HL-60 (cell line): ENCODE measurements at regions not wholly inside any gene's neighbourhood (a gene's known extent, or its start where the extent isn't known, plus 50 kb on each side); places are given as distances from the start of the nearest gene placed in this dataset.

Experiments used
- DNase-seq, 2 experiments: peaks; one replicate each; pipeline ENCODE4 v3.0.0-alpha.2; 2010 to 2020; ENCODE audit warnings: low read depth in 1 of 2, low spot score in 1 of 2
- H3K27ac ChIP-seq: fragments of 250-450 bp; sonication (Bioruptor Pico); replicated peaks from 2 replicates; pipeline ENCODE4 v1.5.1; 2020; ENCODE audit warnings: mild to moderate bottlenecking, moderate library complexity
- H3K27me3 ChIP-seq: fragments of 250-450 bp; sonication (Bioruptor Pico); 2 replicates; pipeline ENCODE4 v1.5.1; 2021; ENCODE audit warnings: mild to moderate bottlenecking, moderate library complexity; ENCODE audit not compliant: insufficient read depth, poor library complexity, severe bottlenecking
- H3K4me3 ChIP-seq: replicated peaks from 2 replicates; pipeline ENCODE4 v1.5.1; 2011; ENCODE audit warnings: mild to moderate bottlenecking, control low read depth, low read length; ENCODE audit not compliant: insufficient read depth
- CTCF ChIP-seq: IDR thresholded peaks from one replicate; pipeline ENCODE4 v1.5.1; 2011; ENCODE audit warnings: low read length, control low read depth, inconsistent platforms; ENCODE audit not compliant: insufficient read depth
- GABPA ChIP-seq: IDR thresholded peaks from 2 replicates; pipeline ENCODE4 v1.6.1; 2012; ENCODE audit warnings: low read depth
- POLR2AphosphoS5 ChIP-seq: IDR thresholded peaks from 2 replicates; pipeline ENCODE4 v1.6.1; 2012; ENCODE audit warnings: low read depth
- SPI1 ChIP-seq: IDR thresholded peaks from 2 replicates; pipeline ENCODE4 v1.6.1; 2012; ENCODE audit warnings: low read depth, mild to moderate bottlenecking, borderline replicate concordance
- TF ChIP-seq, protein P1 (sequence below): IDR thresholded peaks from 2 replicates; pipeline ENCODE4 v1.6.1; 2012; ENCODE audit warnings: low read depth; ENCODE audit not compliant: insufficient replicate concordance

GRCh38 chr5:67393211-67393610 is 196.6 kb upstream of the CD180 start:
- no peak for DNase-seq
- Histone ChIP-seq H3K4me3 (no peak overlapping the region), H3K27me3 (no peaks in the 10 kb centered on the region), H3K27ac (no peak overlapping the region)
- TF ChIP-seq, protein P1, sequence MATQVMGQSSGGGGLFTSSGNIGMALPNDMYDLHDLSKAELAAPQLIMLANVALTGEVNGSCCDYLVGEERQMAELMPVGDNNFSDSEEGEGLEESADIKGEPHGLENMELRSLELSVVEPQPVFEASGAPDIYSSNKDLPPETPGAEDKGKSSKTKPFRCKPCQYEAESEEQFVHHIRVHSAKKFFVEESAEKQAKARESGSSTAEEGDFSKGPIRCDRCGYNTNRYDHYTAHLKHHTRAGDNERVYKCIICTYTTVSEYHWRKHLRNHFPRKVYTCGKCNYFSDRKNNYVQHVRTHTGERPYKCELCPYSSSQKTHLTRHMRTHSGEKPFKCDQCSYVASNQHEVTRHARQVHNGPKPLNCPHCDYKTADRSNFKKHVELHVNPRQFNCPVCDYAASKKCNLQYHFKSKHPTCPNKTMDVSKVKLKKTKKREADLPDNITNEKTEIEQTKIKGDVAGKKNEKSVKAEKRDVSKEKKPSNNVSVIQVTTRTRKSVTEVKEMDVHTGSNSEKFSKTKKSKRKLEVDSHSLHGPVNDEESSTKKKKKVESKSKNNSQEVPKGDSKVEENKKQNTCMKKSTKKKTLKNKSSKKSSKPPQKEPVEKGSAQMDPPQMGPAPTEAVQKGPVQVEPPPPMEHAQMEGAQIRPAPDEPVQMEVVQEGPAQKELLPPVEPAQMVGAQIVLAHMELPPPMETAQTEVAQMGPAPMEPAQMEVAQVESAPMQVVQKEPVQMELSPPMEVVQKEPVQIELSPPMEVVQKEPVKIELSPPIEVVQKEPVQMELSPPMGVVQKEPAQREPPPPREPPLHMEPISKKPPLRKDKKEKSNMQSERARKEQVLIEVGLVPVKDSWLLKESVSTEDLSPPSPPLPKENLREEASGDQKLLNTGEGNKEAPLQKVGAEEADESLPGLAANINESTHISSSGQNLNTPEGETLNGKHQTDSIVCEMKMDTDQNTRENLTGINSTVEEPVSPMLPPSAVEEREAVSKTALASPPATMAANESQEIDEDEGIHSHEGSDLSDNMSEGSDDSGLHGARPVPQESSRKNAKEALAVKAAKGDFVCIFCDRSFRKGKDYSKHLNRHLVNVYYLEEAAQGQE: no peak
- TF ChIP-seq GABPA: no peak
- no peak for TF ChIP-seq CTCF
- TF ChIP-seq SPI1: no peak
- TF ChIP-seq POLR2AphosphoS5: no peak

- Histone ChIP-seq H3K4me3 (no peak overlapping the region), H3K27ac (no peak overlapping the region), H3K27me3 (no peaks in the 10 kb centered on the region)
- TF ChIP-seq POLR2AphosphoS5 (no peak), GABPA (no peak), SPI1 (no peak), CTCF (no peak)
- TF ChIP-seq, protein P1: no peak
- DNase-seq: no peak
These were observed 194.3 kb upstream of the CD180 start for GRCh38 chr5:67390935-67391334.

DNA sequence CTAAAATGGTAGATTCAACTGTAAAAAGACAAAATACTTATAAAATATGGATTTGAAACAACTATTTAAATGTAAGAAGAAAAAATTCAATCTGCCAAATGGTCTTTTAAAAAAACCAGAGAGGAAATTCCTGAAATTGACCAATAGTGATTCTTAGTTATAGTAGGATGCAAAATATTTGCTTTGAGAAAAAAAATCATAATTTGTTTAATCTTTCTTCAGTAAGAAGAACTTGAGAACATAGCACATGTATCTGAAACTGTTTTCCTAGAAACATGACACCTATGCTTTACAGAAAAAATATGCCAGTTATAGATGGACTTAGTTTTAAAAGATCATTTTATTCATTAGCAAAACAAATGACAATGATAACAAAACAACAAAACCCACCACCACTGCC is 186.9 kb upstream of the CD180 start:
- TF ChIP-seq SPI1 (no peak), POLR2AphosphoS5 (no peak), GABPA (no peak), CTCF (no peak)
- TF ChIP-seq, protein P1: no peak
- Histone ChIP-seq H3K27me3 (no peaks in the 10 kb centered on the region), H3K27ac (no peak overlapping the region), H3K4me3 (no peak overlapping the region)
- DNase-seq: no peak
